Endothelial cell of umbilical vein (primary cell): ENCODE measurements at regions not wholly inside any gene's neighbourhood (a gene's known extent, or its start where the extent isn't known, plus 50 kb on each side); places are given as distances from the start of the nearest gene placed in this dataset.

Experiments
- BruUV-seq: library from RNA; stranded (reverse); fragments of 400-500 nt; replicated peaks from 2 replicates; lab custom pipeline; 2021; lab: Mats Ljungman, UMichigan
- CTCF ChIA-PET: fragments of 300-600, 350-600 bp; sonication (Branson Sonifier 250); formaldehyde crosslinking; loops from one replicate; lab custom pipeline; 2021; ENCODE audit warnings: antibody characterized with exemption, inconsistent platforms; lab: Charles Lee
- POLR2A ChIA-PET: fragments of 300-600, 350-600 bp; sonication (Branson Sonifier 250); formaldehyde crosslinking; loops from one replicate; lab custom pipeline; 2021; ENCODE audit warnings: antibody characterized with exemption, inconsistent platforms; lab: Charles Lee
- DNase-seq: peaks from one replicate; pipeline ENCODE4 v3.0.0-alpha.2; 2011; ENCODE audit warnings: low read depth, low spot score
- FAIRE-seq: peaks from 2 replicates; lab custom pipeline; 2011; peaks lifted over from hg19 to GRCh38; lab: Jason Lieb, UNC
- H2AFZ ChIP-seq: 2 replicates; pipeline ENCODE4 v1.6.0; 2012; ENCODE audit warnings: low read depth, low read length, control low read depth, inconsistent platforms
- H3K27ac ChIP-seq: 2 replicates; pipeline ENCODE4 v1.5.1; 2011; ENCODE audit warnings: low read depth, mild to moderate bottlenecking, control low read depth, low read length, moderate library complexity; ENCODE audit not compliant: insufficient read depth
- H3K27me3 ChIP-seq, 2 experiments: 2 replicates each; pipeline versions ENCODE4 v1.6.0 to v1.6.1; 2011; ENCODE audit warnings: low read length in 2 of 2, mixed read lengths in 1 of 2; ENCODE audit not compliant: control insufficient read depth in 2 of 2, insufficient read depth in 2 of 2
- H3K36me3 ChIP-seq, 2 experiments: 2 replicates in 1 of 2; 3 replicates in 1 of 2; pipeline ENCODE4 v1.5.1; 2011; ENCODE audit warnings: low read length in 2 of 2, mild to moderate bottlenecking in 1 of 2, moderate library complexity in 1 of 2; ENCODE audit not compliant: control insufficient read depth in 2 of 2, insufficient read depth in 2 of 2; ENCODE audit errors: extremely low read depth in 1 of 2
- H3K4me1 ChIP-seq: 3 replicates; pipeline ENCODE4 v1.5.1; 2011; ENCODE audit warnings: mild to moderate bottlenecking, low read length; ENCODE audit not compliant: control insufficient read depth, insufficient read depth; ENCODE audit errors: extremely low read depth
- H3K4me2 ChIP-seq: 2 replicates; pipeline ENCODE4 v1.6.1; 2011; ENCODE audit warnings: low read length, control low read depth, mixed read lengths; ENCODE audit not compliant: insufficient read depth
- H3K4me3 ChIP-seq, 3 experiments: fragments of 200-600 bp in 1 of 3; sonication (generic), shearing (Covaris generic) in 1 of 3; replicated peaks in 1 of 3; 2 replicates each; pipeline ENCODE4 v1.5.1; 2011 to 2016; ENCODE audit warnings: control low read depth in 3 of 3, low read length in 3 of 3, mild to moderate bottlenecking in 2 of 3, inconsistent platforms in 1 of 3, low read depth in 1 of 3, moderate library complexity in 1 of 3; ENCODE audit not compliant: insufficient read depth in 1 of 3
- H3K79me2 ChIP-seq: 2 replicates; pipeline ENCODE4 v1.6.0; 2012; ENCODE audit warnings: low read length, inconsistent platforms; ENCODE audit not compliant: control insufficient read depth, insufficient read depth
- H3K9ac ChIP-seq: replicated peaks from 2 replicates; pipeline ENCODE3; 2011; ENCODE audit warnings: low read length, control low read depth; ENCODE audit not compliant: insufficient read depth; ENCODE audit errors: extremely low read depth
- H3K9me1 ChIP-seq: replicated peaks from 3 replicates; pipeline ENCODE4 v1.6.0; 2011; ENCODE audit warnings: mild to moderate bottlenecking, low read length; ENCODE audit not compliant: control insufficient read depth, insufficient read depth; ENCODE audit errors: extremely low read depth
- H3K9me3 ChIP-seq: replicated peaks from 2 replicates; pipeline ENCODE4 v1.5.1; 2012; ENCODE audit warnings: low read length, inconsistent platforms; ENCODE audit not compliant: control insufficient read depth, insufficient read depth
- H4K20me1 ChIP-seq: replicated peaks from 2 replicates; pipeline ENCODE3; 2011; ENCODE audit warnings: mild to moderate bottlenecking, low read length; ENCODE audit not compliant: control insufficient read depth, insufficient read depth; ENCODE audit errors: extremely low read depth
- FOS ChIP-seq: IDR thresholded peaks from 2 replicates; pipeline ENCODE4 v1.6.1; 2011; ENCODE audit warnings: mild to moderate bottlenecking, low read length, moderate library complexity, borderline replicate concordance; ENCODE audit not compliant: insufficient read depth
- MYC ChIP-seq: IDR thresholded peaks from one replicate; pipeline ENCODE4 v1.6.1; 2011; ENCODE audit warnings: mild to moderate bottlenecking, low read depth, low read length
- POLR2A ChIP-seq: IDR thresholded peaks from 2 replicates; pipeline ENCODE4 v1.6.1; 2012; ENCODE audit warnings: low read depth, mild to moderate bottlenecking, control low read depth, low read length
- dilution Hi-C: fragments of 300-500 bp; cut with MboI; formaldehyde crosslinking; loops from one replicate; pipeline ENCODE4 v1.15.0; 2019; ENCODE audit warnings: low sequenced_read_pairs; ENCODE audit not compliant: extremely low pct_ligation_motif_present
- intact Hi-C: fragments of 100-400 bp; cut with micrococcal nuclease; formaldehyde crosslinking; loops from one replicate; pipeline ENCODE4 v1.10.0; 2022
- TF ChIP-seq, protein P1 (sequence below), 2 donors: IDR thresholded peaks; 1 replicate in 1 of 2; 2 replicates in 1 of 2; pipeline ENCODE4 v1.5.1; 2011; ENCODE audit warnings: low read length in 2 of 2, mild to moderate bottlenecking in 2 of 2, moderate library complexity in 2 of 2, control low read depth in 1 of 2, inconsistent platforms in 1 of 2, low read depth in 1 of 2; ENCODE audit not compliant: insufficient read depth in 1 of 2; ENCODE audit errors: extremely low read depth in 1 of 2

DNA sequence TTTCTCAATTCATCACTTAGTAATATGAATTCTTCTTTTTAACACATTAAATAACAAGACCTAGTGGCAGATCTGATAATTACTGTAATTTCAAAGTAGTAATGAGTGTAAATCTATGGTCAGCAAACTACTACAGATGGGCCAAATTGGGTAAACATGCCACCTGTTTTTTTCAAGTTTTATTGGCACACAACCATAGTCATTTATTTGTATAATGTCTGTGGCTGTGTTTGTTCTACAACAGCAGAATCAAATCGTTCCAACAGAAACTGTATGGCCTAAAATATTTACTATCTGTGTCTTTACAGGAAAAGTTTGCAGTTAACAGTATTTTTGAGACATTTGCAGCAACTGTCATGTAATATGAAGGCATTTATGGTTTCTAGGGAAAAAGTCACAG lies 86.1 kb upstream of the EYA2 start:
- BruUV-seq = no TSS peak
- Histone ChIP-seq H3K79me2 (no peaks in the 10 kb centered on the region), H3K27me3 (peaks cover 6% of the 10 kb centered on the region in 2 experiments), H3K4me2 (no peak overlapping the region), H4K20me1 (no peaks in the 10 kb centered on the region), H3K9me3 (no peaks in the 10 kb centered on the region), H3K36me3 (no peaks in the 10 kb centered on the region), H3K9ac (no peak overlapping the region), H3K9me1 (no peaks in the 10 kb centered on the region), H3K4me1 (no peaks in the 10 kb centered on the region), H3K4me3 (no peak overlapping the region), H3K27ac (no peak overlapping the region), H2AFZ (no peak overlapping the region)
- FAIRE-seq (no peak), DNase-seq (no peak)
- TF ChIP-seq MYC = no peak
- no peak for TF ChIP-seq POLR2A
- TF ChIP-seq, protein P1, sequence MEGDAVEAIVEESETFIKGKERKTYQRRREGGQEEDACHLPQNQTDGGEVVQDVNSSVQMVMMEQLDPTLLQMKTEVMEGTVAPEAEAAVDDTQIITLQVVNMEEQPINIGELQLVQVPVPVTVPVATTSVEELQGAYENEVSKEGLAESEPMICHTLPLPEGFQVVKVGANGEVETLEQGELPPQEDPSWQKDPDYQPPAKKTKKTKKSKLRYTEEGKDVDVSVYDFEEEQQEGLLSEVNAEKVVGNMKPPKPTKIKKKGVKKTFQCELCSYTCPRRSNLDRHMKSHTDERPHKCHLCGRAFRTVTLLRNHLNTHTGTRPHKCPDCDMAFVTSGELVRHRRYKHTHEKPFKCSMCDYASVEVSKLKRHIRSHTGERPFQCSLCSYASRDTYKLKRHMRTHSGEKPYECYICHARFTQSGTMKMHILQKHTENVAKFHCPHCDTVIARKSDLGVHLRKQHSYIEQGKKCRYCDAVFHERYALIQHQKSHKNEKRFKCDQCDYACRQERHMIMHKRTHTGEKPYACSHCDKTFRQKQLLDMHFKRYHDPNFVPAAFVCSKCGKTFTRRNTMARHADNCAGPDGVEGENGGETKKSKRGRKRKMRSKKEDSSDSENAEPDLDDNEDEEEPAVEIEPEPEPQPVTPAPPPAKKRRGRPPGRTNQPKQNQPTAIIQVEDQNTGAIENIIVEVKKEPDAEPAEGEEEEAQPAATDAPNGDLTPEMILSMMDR (IDR thresholded peaks at IDR 0.05; ENCODE audit: extremely low read depth in 1 of 2, insufficient read depth in 1 of 2, low read depth in 1 of 2, low read length in 2 of 2) = no peak
- ChIA-PET CTCF (no interaction called here), POLR2A (no interaction called here)
- dilution Hi-C loops (no loop called here), intact Hi-C loops (no loop called here)

GRCh38 chr20:46809706-46810360 lies 84.8 kb upstream of the EYA2 start:
- Histone ChIP-seq H3K4me1 (no peaks in the 10 kb centered on the region), H3K4me3 (no peak overlapping the region), H3K27me3 (peaks cover 6% of the 10 kb centered on the region in 2 experiments), H4K20me1 (no peaks in the 10 kb centered on the region), H3K27ac (no peak overlapping the region), H3K79me2 (no peaks in the 10 kb centered on the region), H3K36me3 (no peaks in the 10 kb centered on the region), H3K9ac (no peak overlapping the region), H3K9me1 (no peaks in the 10 kb centered on the region), H3K4me2 (no peak overlapping the region), H2AFZ (no peak overlapping the region), H3K9me3 (no peaks in the 10 kb centered on the region)
- DNase-seq = no peak
- no TSS peak for BruUV-seq
- intact Hi-C loops (no loop called here), dilution Hi-C loops (no loop called here)
- no peak for TF ChIP-seq FOS
- ChIA-PET POLR2A (no interaction called here), CTCF (interaction anchor here (1.2 kb wide), 1 partner anchor 57 kb away, joined by 3 read pairs; no protein-coding TSS in a partner anchor)
- FAIRE-seq = no peak
